AG04450 (cell line): ENCODE measurements at regions not wholly inside any gene's neighbourhood (a gene's known extent, or its start where the extent isn't known, plus 50 kb on each side); places are given as distances from the start of the nearest gene placed in this dataset.

Experiments
- CTCF ChIA-PET: fragments of 300-600, 350-600 bp; formaldehyde crosslinking; extraction: SDS; loops from one replicate; lab custom pipeline; 2022; ENCODE audit warnings: antibody characterized with exemption, inconsistent platforms; lab: Charles Lee
- POLR2A ChIA-PET: fragments of 350-600 bp; formaldehyde crosslinking; extraction: SDS; loops from one replicate; lab custom pipeline; 2021; ENCODE audit warnings: antibody characterized with exemption, inconsistent platforms; lab: Yijun Ruan, JAX
- DNase-seq: peaks from one replicate; pipeline ENCODE4 v3.0.0-alpha.2; 2011; ENCODE audit warnings: low read depth, low spot score
- H3K27ac ChIP-seq: one replicate; pipeline ENCODE4 v1.5.1; 2012; ENCODE audit warnings: low read depth, low read length, control low read depth
- H3K27me3 ChIP-seq: one replicate; pipeline ENCODE4 v1.6.0; 2012; ENCODE audit warnings: low read length; ENCODE audit not compliant: control insufficient read depth, insufficient read depth
- H3K4me3 ChIP-seq: 2 replicates; pipeline ENCODE4 v1.5.1; 2011; ENCODE audit warnings: mild to moderate bottlenecking, low read depth, low read length, control low read depth
- H3K9me3 ChIP-seq: 2 replicates; pipeline ENCODE4 v1.5.1; 2012; ENCODE audit warnings: low read length; ENCODE audit not compliant: control insufficient read depth, insufficient read depth
- TF ChIP-seq, protein P1 (sequence below): IDR thresholded peaks from 2 replicates; pipeline ENCODE4 v1.5.1; 2011; ENCODE audit warnings: low read depth, low read length, control low read depth, inconsistent platforms

DNA sequence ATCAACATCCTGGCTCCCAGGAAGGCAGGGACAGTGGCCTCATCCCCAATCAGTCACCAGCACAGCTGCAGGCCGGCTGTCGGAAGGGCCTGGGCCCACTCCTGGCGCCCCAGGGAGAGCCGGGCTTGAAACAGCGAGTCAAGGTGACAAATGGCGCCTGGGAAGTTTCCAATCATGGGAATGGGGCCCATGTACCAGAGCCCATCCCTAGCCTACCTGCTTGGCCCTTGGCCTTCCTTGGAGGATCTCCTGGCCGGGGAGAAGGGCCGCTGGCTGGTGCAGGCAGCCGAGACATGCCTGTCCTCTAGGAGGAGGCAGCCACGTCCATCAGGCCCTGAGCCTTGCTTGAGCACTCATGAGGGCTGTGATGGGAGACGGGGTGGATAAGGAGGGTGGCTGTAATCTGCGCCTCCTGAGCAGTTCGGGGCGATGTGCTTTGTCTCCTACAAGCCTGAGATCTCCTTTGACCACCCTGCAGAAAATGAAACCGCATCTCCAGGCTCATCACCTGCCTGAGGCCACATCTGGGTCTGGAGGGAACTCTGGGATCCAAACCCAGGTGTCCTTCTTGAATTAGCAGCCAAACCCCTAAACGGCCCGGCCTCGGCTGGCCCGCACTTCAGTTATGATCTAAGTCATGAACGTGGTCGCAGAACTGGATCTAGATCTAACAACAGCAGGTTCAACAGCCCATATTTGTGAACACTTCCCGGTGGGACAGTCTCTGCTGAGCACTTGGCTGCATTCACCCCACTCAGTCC lies 862.0 kb downstream of the TBC1D22A start:
- ChIA-PET POLR2A (no interaction called here), CTCF (no interaction called here)
- no peak overlapping the region for H3K4me3 ChIP-seq
- peaks cover 91% of the 10 kb centered on the region for H3K9me3 ChIP-seq
- DNase-seq: no peak
- TF ChIP-seq, protein P1, sequence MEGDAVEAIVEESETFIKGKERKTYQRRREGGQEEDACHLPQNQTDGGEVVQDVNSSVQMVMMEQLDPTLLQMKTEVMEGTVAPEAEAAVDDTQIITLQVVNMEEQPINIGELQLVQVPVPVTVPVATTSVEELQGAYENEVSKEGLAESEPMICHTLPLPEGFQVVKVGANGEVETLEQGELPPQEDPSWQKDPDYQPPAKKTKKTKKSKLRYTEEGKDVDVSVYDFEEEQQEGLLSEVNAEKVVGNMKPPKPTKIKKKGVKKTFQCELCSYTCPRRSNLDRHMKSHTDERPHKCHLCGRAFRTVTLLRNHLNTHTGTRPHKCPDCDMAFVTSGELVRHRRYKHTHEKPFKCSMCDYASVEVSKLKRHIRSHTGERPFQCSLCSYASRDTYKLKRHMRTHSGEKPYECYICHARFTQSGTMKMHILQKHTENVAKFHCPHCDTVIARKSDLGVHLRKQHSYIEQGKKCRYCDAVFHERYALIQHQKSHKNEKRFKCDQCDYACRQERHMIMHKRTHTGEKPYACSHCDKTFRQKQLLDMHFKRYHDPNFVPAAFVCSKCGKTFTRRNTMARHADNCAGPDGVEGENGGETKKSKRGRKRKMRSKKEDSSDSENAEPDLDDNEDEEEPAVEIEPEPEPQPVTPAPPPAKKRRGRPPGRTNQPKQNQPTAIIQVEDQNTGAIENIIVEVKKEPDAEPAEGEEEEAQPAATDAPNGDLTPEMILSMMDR: no peak
- no peaks in the 10 kb centered on the region for H3K27me3 ChIP-seq
- no peak overlapping the region for H3K27ac ChIP-seq

DNA sequence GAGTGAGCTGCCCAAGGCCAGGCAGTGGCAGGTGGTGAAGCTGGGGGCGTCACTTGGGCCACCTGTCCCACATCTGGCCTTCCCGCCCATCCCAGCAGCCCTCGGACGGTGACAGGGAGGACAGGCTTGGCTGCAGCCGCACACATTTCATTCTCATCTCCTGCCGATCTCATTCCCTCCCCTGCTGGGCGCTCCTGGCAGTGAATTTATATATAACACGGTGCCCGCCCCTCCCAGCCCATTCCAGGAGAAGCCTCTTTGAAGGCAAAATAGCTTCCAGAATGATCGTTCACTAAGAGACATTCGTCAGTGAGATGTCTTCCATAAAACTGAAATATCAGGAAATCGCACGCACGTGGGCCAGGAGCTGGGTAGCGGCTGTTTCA lies 861.3 kb downstream of the TBC1D22A start:
- Histone ChIP-seq H3K27me3 (no peaks in the 10 kb centered on the region), H3K9me3 (peaks cover 91% of the 10 kb centered on the region), H3K27ac (no peak overlapping the region), H3K4me3 (no peak overlapping the region)
- DNase-seq: no peak
- CTCF ChIA-PET: no interaction called here
- POLR2A ChIA-PET: no interaction called here
- TF ChIP-seq, protein P1: no peak

DNA sequence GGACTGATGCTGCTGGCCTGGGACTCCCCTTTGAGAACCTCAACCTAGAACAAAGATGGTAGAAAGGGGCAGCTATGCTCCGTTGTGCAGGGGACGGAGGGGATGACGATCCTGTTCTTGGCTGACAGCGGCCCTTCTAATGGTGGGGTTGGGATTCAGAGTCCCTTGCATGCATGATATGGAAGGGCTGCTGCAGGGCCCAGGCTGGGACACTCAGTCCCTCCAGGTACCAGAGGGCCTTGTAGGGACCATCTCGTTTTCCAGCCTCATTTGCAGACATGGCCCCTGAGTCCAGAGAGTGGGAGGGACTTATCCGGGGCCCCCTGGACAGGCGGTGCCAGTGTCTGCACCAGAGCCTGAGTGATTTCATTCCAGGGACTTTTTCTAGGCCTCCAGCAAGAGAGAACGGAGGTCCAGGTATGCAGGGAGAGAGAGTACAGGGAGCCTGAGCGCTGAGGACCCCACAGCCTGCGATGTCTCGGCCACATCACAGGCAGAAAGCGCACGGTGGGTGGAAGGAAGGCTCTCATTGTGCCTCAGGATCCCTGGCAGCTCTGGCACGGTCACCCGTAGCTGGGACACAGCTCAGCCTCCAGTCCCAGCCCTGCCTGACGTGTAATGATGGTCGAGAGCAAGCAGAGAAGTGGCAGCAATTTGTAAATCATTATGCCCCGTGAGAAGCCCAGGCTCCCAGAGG lies 860.8 kb downstream of the TBC1D22A start:
- TF ChIP-seq, protein P1: no peak
- no peak overlapping the region for H3K4me3 ChIP-seq
- ChIA-PET POLR2A (no interaction called here), CTCF (no interaction called here)
- H3K27ac ChIP-seq: no peak overlapping the region
- H3K27me3 ChIP-seq: no peaks in the 10 kb centered on the region
- DNase-seq: no peak
- peaks cover 91% of the 10 kb centered on the region for H3K9me3 ChIP-seq

DNA sequence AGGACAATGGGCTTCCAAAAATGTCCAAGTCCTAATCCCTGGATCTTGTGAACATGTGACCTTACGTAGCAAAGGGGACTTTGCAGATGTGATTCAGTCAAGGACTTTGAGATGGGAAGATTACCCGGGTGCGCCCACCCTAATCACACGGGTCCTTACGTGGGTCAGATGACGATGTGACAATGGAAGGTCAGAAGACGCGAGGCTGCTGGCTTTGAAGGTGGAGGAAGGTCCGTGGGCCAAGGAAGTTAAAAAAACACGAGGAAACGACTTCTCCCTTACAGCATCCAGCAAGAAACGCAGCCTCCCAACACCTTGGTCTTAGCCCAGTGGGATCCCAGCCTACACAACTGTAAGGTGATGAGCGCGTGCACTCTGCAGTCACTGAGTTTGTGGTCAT lies 860.1 kb downstream of the TBC1D22A start:
- no peak overlapping the region for H3K27ac ChIP-seq
- peaks cover 88% of the 10 kb centered on the region for H3K9me3 ChIP-seq
- TF ChIP-seq, protein P1: no peak
- ChIA-PET CTCF (no interaction called here), POLR2A (no interaction called here)
- DNase-seq: no peak
- no peak overlapping the region for H3K4me3 ChIP-seq
- no peaks in the 10 kb centered on the region for H3K27me3 ChIP-seq

DNA sequence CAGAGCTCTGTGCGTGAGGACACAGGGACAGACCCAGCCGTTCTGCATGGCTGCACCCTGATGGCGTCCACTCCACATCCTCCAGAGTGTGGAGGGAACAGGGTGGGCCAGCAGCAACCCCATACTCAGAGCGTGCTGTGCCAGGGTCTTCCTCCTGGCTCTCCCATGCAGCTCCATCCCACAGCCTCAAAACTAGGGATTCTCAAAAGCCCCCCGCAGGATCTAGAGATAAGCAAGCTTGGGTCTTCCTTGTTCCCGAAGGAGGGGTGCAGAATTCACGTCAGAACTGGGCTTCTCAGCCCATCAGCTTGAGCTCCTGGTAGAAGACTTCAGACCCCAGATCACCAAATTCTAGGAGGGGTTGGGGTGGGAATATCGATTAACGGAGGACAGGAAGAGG lies 858.8 kb downstream of the TBC1D22A start:
- H3K27me3 ChIP-seq: no peaks in the 10 kb centered on the region
- H3K27ac ChIP-seq: no peak overlapping the region
- POLR2A ChIA-PET: no interaction called here
- CTCF ChIA-PET: no interaction called here
- peaks cover 83% of the 10 kb centered on the region for H3K9me3 ChIP-seq
- TF ChIP-seq, protein P1: no peak
- no peak for DNase-seq
- H3K4me3 ChIP-seq: no peak overlapping the region
